IMR-90 (cell line): ENCODE measurements at regions not wholly inside any gene's neighbourhood (a gene's known extent, or its start where the extent isn't known, plus 50 kb on each side); places are given as distances from the start of the nearest gene placed in this dataset.

Experiments
- CTCF ChIP-seq: conservative IDR thresholded peaks from 2 replicates; pipeline ENCODE4 v1.5.1; 2012; ENCODE audit warnings: mild to moderate bottlenecking, low read depth, low read length, improper control_type of control experiment
- FOS ChIP-seq: fragments of 150-350 bp; IDR thresholded peaks from 2 replicates; pipeline ENCODE4 v1.6.1; 2016; ENCODE audit warnings: low read depth, low read length
- MAFK ChIP-seq: IDR thresholded peaks from 2 replicates; pipeline ENCODE4 v1.6.1; 2012; ENCODE audit warnings: low read depth, low read length, improper control_type of control experiment
- MAZ ChIP-seq: IDR thresholded peaks from 2 replicates; pipeline ENCODE4 v1.6.1; 2012; ENCODE audit warnings: low read depth, mild to moderate bottlenecking, low read length, improper control_type of control experiment, moderate library complexity, borderline replicate concordance
- MXI1 ChIP-seq: IDR thresholded peaks from 2 replicates; pipeline ENCODE4 v1.6.1; 2012; ENCODE audit warnings: low read depth, mild to moderate bottlenecking, low read length, moderate library complexity, borderline replicate concordance
- POLR2A ChIP-seq: IDR thresholded peaks from 2 replicates; pipeline ENCODE4 v1.6.1; 2012; ENCODE audit warnings: mild to moderate bottlenecking, low read depth, low read length
- RCOR1 ChIP-seq: IDR thresholded peaks from 2 replicates; pipeline ENCODE4 v1.6.1; 2012; ENCODE audit warnings: mild to moderate bottlenecking, low read length, improper control_type of control experiment; ENCODE audit not compliant: insufficient replicate concordance
- RFX5 ChIP-seq: IDR thresholded peaks from 2 replicates; pipeline ENCODE4 v1.8.0; 2012; ENCODE audit warnings: low read depth, mild to moderate bottlenecking, low read length, moderate library complexity
- SMC3 ChIP-seq: fragments of 150-350 bp; IDR thresholded peaks from 2 replicates; pipeline ENCODE4 v1.6.1; 2016; ENCODE audit warnings: low read depth, mild to moderate bottlenecking, antibody characterized with exemption, low read length, moderate library complexity
- TF ChIP-seq, protein P1 (sequence below): fragments of 150-350 bp; IDR thresholded peaks from 2 replicates; pipeline ENCODE4 v1.6.1; 2017; ENCODE audit warnings: mild to moderate bottlenecking, antibody characterized with exemption, low read length, low read depth

GRCh38 chr4:162502109-162502508 is 338.3 kb upstream of the FSTL5 start:
- TF ChIP-seq CTCF (no peak), SMC3 (no peak), POLR2A (no peak), MXI1 (no peak), RFX5 (no peak), MAZ (no peak), RCOR1 (no peak), MAFK (no peak), FOS (no peak)
- TF ChIP-seq, protein P1, sequence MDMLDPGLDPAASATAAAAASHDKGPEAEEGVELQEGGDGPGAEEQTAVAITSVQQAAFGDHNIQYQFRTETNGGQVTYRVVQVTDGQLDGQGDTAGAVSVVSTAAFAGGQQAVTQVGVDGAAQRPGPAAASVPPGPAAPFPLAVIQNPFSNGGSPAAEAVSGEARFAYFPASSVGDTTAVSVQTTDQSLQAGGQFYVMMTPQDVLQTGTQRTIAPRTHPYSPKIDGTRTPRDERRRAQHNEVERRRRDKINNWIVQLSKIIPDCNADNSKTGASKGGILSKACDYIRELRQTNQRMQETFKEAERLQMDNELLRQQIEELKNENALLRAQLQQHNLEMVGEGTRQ: no peak
